Lung (tissue), 11 donors: ENCODE measurements at regions not wholly inside any gene's neighbourhood (a gene's known extent, or its start where the extent isn't known, plus 50 kb on each side); places are given as distances from the start of the nearest gene placed in this dataset.

ENCODE experiments used
- ATAC-seq: fragments of 200-7000 bp; cut with Tn5 transposase; one replicate; pipeline ENCODE4 v1.9.1; 2020; ENCODE audit warnings: moderate number of reproducible peaks; ENCODE audit not compliant: insufficient read depth, low FRiP score
- DNase-seq, 3 donors: peaks; one replicate each; pipeline ENCODE4 v3.0.0-alpha.2; 2013 to 2017
- H3K27ac ChIP-seq, 2 donors: one replicate each; pipeline ENCODE4 v1.5.1; 2013; ENCODE audit warnings: mild to moderate bottlenecking in 2 of 2, moderate library complexity in 2 of 2, control low read depth in 1 of 2, inconsistent platforms in 1 of 2, low read depth in 1 of 2, low read length in 1 of 2
- H3K27me3 ChIP-seq, 3 donors: one replicate each; pipeline ENCODE4 v1.5.1; 2013; ENCODE audit warnings: low read length in 2 of 3; ENCODE audit not compliant: control insufficient read depth in 3 of 3, insufficient read depth in 3 of 3
- H3K36me3 ChIP-seq, 4 donors: one replicate each; pipeline ENCODE4 v1.5.1; 2013; ENCODE audit warnings: low read length in 4 of 4, mild to moderate bottlenecking in 1 of 4, moderate library complexity in 1 of 4; ENCODE audit not compliant: control insufficient read depth in 4 of 4, insufficient read depth in 4 of 4
- H3K4me1 ChIP-seq, 5 donors: one replicate each; pipeline ENCODE4 v1.5.1; 2013; ENCODE audit warnings: low read length in 5 of 5, mild to moderate bottlenecking in 2 of 5, moderate library complexity in 1 of 5; ENCODE audit not compliant: control insufficient read depth in 5 of 5, insufficient read depth in 5 of 5
- H3K4me3 ChIP-seq: one replicate; pipeline ENCODE4 v1.5.1; 2013; ENCODE audit warnings: mild to moderate bottlenecking, control low read depth, moderate library complexity
- H3K9ac ChIP-seq, 2 donors: one replicate each; pipeline ENCODE4 v1.5.1; 2013; ENCODE audit warnings: low read length in 2 of 2, control low read depth in 1 of 2; ENCODE audit not compliant: insufficient read depth in 1 of 2
- H3K9me3 ChIP-seq, 4 donors: one replicate each; pipeline ENCODE4 v1.5.1; 2013; ENCODE audit warnings: low read length in 3 of 4, mild to moderate bottlenecking in 1 of 4, moderate library complexity in 1 of 4; ENCODE audit not compliant: control insufficient read depth in 4 of 4, insufficient read depth in 3 of 4
- CTCF ChIP-seq: IDR thresholded peaks from 2 replicates; pipeline ENCODE4 v1.5.1; 2012; ENCODE audit warnings: mild to moderate bottlenecking; ENCODE audit errors: control extremely low read depth, extremely low read depth
- WGBS, 2 donors: extraction: QIAGEN DNeasy Blood & Tissue Kit; methylation state at CpG; one replicate each; pipeline ENCODE4 v1.1.7; 2013; 5-methylcytosine and 5-hydroxymethylcytosine counted together
- donor health status: control.
- donor health status: control.
- donor health status: Bipolar disorder and iron deficiency.
- donor health status: healthy.
- donor health status: DM: yes; HTN: yes; CAD: no.

GRCh38 chr20:39716796-39717341, 754.7 kb downstream of the DHX35 start:
- peaks cover 0 to 3% (median 0%) of the 10 kb centered on the region in 4 donors for H3K9me3 ChIP-seq
- no peak for ATAC-seq

GRCh38 chr20:39713076-39713840, 751.1 kb downstream of the DHX35 start:
- Histone ChIP-seq H3K9ac (no peak overlapping the region), H3K27me3 (no peaks in the 10 kb centered on the region), H3K27ac (no peak overlapping the region), H3K9me3 (peaks cover 0 to 5% (median 0%) of the 10 kb centered on the region in 4 donors), H3K4me3 (no peak overlapping the region), H3K36me3 (no peaks in the 10 kb centered on the region), H3K4me1 (no peaks in the 10 kb centered on the region)
- WGBS, 2 donors = 89% methylated on average over 4 of the region's 4 CpGs
- TF ChIP-seq CTCF = no peak
- DNase-seq (no peak), ATAC-seq (no peak)

More at GRCh38 chr20:39716796-39717341, 754.7 kb downstream of the DHX35 start:
- 72 to 84% methylated on average over 1 of the region's 1 CpG for WGBS, 2 donors
- Histone ChIP-seq H3K27ac (no peak overlapping the region), H3K27me3 (no peaks in the 10 kb centered on the region), H3K36me3 (no peaks in the 10 kb centered on the region), H3K4me1 (no peaks in the 10 kb centered on the region), H3K4me3 (no peak overlapping the region), H3K9ac (no peak overlapping the region)
- DNase-seq = no peak
- TF ChIP-seq CTCF = no peak

GRCh38 chr20:39706184-39706663, 744.1 kb downstream of the DHX35 start:
- no peak overlapping the region for H3K4me3 ChIP-seq
- no peaks in the 10 kb centered on the region for H3K27me3 ChIP-seq
- no peak overlapping the region for H3K9ac ChIP-seq
- H3K9me3 ChIP-seq = peaks cover 0 to 2% (median 0%) of the 10 kb centered on the region in 4 donors
- DNase-seq (peak in 1 of 3 donors; percentile 17), ATAC-seq (no peak)
- no peaks in the 10 kb centered on the region for H3K36me3 ChIP-seq
- WGBS, 2 donors = 64 to 83% methylated on average over 3 of the region's 3 CpGs
- TF ChIP-seq CTCF = no peak
- no peak overlapping the region for H3K27ac ChIP-seq
- H3K4me1 ChIP-seq = peaks cover 0 to 6% (median 0%) of the 10 kb centered on the region in 5 donors
